ENCODE measurements at regions not wholly inside any gene's neighbourhood (a gene's known extent, or its start where the extent isn't known, plus 50 kb on each side); places are given as distances from the start of the nearest gene placed in this dataset.

- TF ChIP-seq CTCF (IDR thresholded peaks at IDR 0.05) (no peak), POLR2A (IDR thresholded peaks at IDR 0.05) (no peak)
Measured at GRCh38 chr20:12223057-12223456, 305.4 kb downstream of the BTBD3 start.
